Keratinocyte (primary cell): ENCODE measurements at regions not wholly inside any gene's neighbourhood (a gene's known extent, or its start where the extent isn't known, plus 50 kb on each side); places are given as distances from the start of the nearest gene placed in this dataset.

Source experiments
- DNase-seq: peaks from one replicate; pipeline ENCODE4 v3.0.0-alpha.2; 2011; ENCODE audit warnings: low read depth, missing footprints, low spot score
- FAIRE-seq: peaks from 2 replicates; lab custom pipeline; 2011; peaks lifted over from hg19 to GRCh38; lab: Jason Lieb, UNC
- H2AFZ ChIP-seq: 2 replicates; pipeline ENCODE4 v1.6.0; 2012; ENCODE audit warnings: low read length, control low read depth, inconsistent platforms; ENCODE audit not compliant: control insufficient read depth
- H3K27ac ChIP-seq: 2 replicates; pipeline ENCODE4 v1.5.1; 2011; ENCODE audit warnings: low read length; ENCODE audit not compliant: control insufficient read depth, insufficient read depth
- H3K27me3 ChIP-seq: 3 replicates; pipeline ENCODE4 v1.6.0; 2011; ENCODE audit warnings: low read length; ENCODE audit not compliant: control insufficient read depth, insufficient read depth; ENCODE audit errors: extremely low read depth
- H3K36me3 ChIP-seq, 2 experiments: 2 replicates in 1 of 2; 3 replicates in 1 of 2; pipeline ENCODE4 v1.5.1; 2011; ENCODE audit warnings: low read length in 2 of 2, mild to moderate bottlenecking in 1 of 2; ENCODE audit not compliant: control insufficient read depth in 2 of 2, insufficient read depth in 2 of 2; ENCODE audit errors: extremely low read depth in 1 of 2
- H3K4me1 ChIP-seq: 3 replicates; pipeline ENCODE4 v1.5.1; 2011; ENCODE audit warnings: low read length; ENCODE audit not compliant: control insufficient read depth, insufficient read depth; ENCODE audit errors: extremely low read depth
- H3K4me2 ChIP-seq: 3 replicates; pipeline ENCODE4 v1.6.0; 2011; ENCODE audit warnings: low read depth, low read length; ENCODE audit not compliant: control insufficient read depth, insufficient read depth; ENCODE audit errors: extremely low read depth
- H3K4me3 ChIP-seq, 3 experiments: fragments of 200-600 bp in 1 of 3; sonication (generic) in 1 of 3; 2 replicates in 2 of 3; 3 replicates in 1 of 3; pipeline ENCODE4 v1.5.1; 2011 to 2016; ENCODE audit warnings: low read length in 3 of 3, mild to moderate bottlenecking in 3 of 3, control low read depth in 2 of 3, inconsistent platforms in 1 of 3, low read depth in 1 of 3, mixed read lengths in 1 of 3, mixed run types in 1 of 3, moderate library complexity in 1 of 3; ENCODE audit not compliant: control insufficient read depth in 2 of 3, insufficient read depth in 2 of 3; ENCODE audit errors: extremely low read depth in 1 of 3
- H3K79me2 ChIP-seq: 2 replicates; pipeline ENCODE4 v1.6.0; 2012; ENCODE audit warnings: low read length; ENCODE audit not compliant: control insufficient read depth, insufficient read depth
- H3K9ac ChIP-seq: 3 replicates; pipeline ENCODE4 v1.6.0; 2011; ENCODE audit warnings: low read length; ENCODE audit not compliant: control insufficient read depth, insufficient read depth; ENCODE audit errors: extremely low read depth
- H3K9me1 ChIP-seq: 3 replicates; pipeline ENCODE4 v1.6.0; 2011; ENCODE audit warnings: low read length; ENCODE audit not compliant: control insufficient read depth, insufficient read depth; ENCODE audit errors: extremely low read depth
- H3K9me3 ChIP-seq: 2 replicates; pipeline ENCODE4 v1.5.1; 2012; ENCODE audit warnings: low read depth, low read length; ENCODE audit not compliant: control insufficient read depth
- H4K20me1 ChIP-seq: 3 replicates; pipeline ENCODE4 v1.6.0; 2011; ENCODE audit warnings: low read length; ENCODE audit not compliant: control insufficient read depth, insufficient read depth; ENCODE audit errors: extremely low read depth
- CTCF ChIP-seq, 3 experiments: IDR thresholded peaks in 1 of 3; conservative IDR thresholded peaks in 1 of 3; optimal IDR thresholded peaks in 1 of 3; 2 replicates in 2 of 3; 3 replicates in 1 of 3; pipeline versions ENCODE3 to v1.5.1; 2011; ENCODE audit warnings: low read length in 3 of 3, mild to moderate bottlenecking in 3 of 3, moderate library complexity in 2 of 3, control low read depth in 1 of 3, inconsistent platforms in 1 of 3; ENCODE audit not compliant: insufficient read depth in 2 of 3; ENCODE audit errors: extremely low read depth in 1 of 3
- EZH2 ChIP-seq: IDR thresholded peaks from one replicate; pipeline ENCODE4 v1.6.1; 2012; ENCODE audit warnings: inconsistent platforms, mild to moderate bottlenecking, low read length, moderate library complexity
- dilution Hi-C: fragments of 300-500 bp; cut with MboI; formaldehyde crosslinking; loops from one replicate; pipeline ENCODE4 v1.7.0; 2020; ENCODE audit warnings: low sequenced_read_pairs; ENCODE audit not compliant: extremely low pct_ligation_motif_present

GRCh38 chr22:48254311-48254873 is 1491.9 kb downstream of the TBC1D22A start:
- H3K79me2 ChIP-seq: no peaks in the 10 kb centered on the region
- TF ChIP-seq CTCF (optimal IDR thresholded peaks at IDR 0.05 in 1 of 3, IDR thresholded peaks at IDR 0.05 in 1 of 3, conservative IDR thresholded peaks at IDR 0.05 in 1 of 3; ENCODE audit: extremely low read depth in 1 of 3, insufficient read depth in 2 of 3, low read length in 3 of 3) (no peak), EZH2 (no peak)
- DNase-seq: no peak
- H3K27ac ChIP-seq: no peak overlapping the region
- no peaks in the 10 kb centered on the region for H3K4me1 ChIP-seq
- H4K20me1 ChIP-seq: no peaks in the 10 kb centered on the region
- H3K9me1 ChIP-seq: no peaks in the 10 kb centered on the region
- no peak overlapping the region for H3K9ac ChIP-seq
- no peaks in the 10 kb centered on the region for H3K36me3 ChIP-seq
- no peak for FAIRE-seq
- H3K27me3 ChIP-seq: no peaks in the 10 kb centered on the region
- H3K9me3 ChIP-seq: peaks cover 6% of the 10 kb centered on the region
- dilution Hi-C loops: no loop called here
- H2AFZ ChIP-seq: no peak overlapping the region
- no peak overlapping the region for H3K4me2 ChIP-seq
- H3K4me3 ChIP-seq: no peak overlapping the region

GRCh38 chr22:48253573-48253972 is 1491.1 kb downstream of the TBC1D22A start:
- no peaks in the 10 kb centered on the region for H4K20me1 ChIP-seq
- H2AFZ ChIP-seq: no peak overlapping the region
- H3K27ac ChIP-seq: no peak overlapping the region
- no peak overlapping the region for H3K4me3 ChIP-seq
- H3K36me3 ChIP-seq: no peaks in the 10 kb centered on the region
- FAIRE-seq (no peak), DNase-seq (no peak)
- H3K79me2 ChIP-seq: no peaks in the 10 kb centered on the region
- no peak overlapping the region for H3K9ac ChIP-seq
- TF ChIP-seq CTCF (optimal IDR thresholded peaks at IDR 0.05 in 1 of 3, IDR thresholded peaks at IDR 0.05 in 1 of 3, conservative IDR thresholded peaks at IDR 0.05 in 1 of 3; ENCODE audit: extremely low read depth in 1 of 3, insufficient read depth in 2 of 3, low read length in 3 of 3) (no peak), EZH2 (no peak)
- H3K4me1 ChIP-seq: no peaks in the 10 kb centered on the region
- no peaks in the 10 kb centered on the region for H3K9me1 ChIP-seq
- H3K4me2 ChIP-seq: no peak overlapping the region
- H3K27me3 ChIP-seq: no peaks in the 10 kb centered on the region
- dilution Hi-C loops: no loop called here
- peaks cover 6% of the 10 kb centered on the region for H3K9me3 ChIP-seq
